Umbilical cord (tissue), 1 donor: ENCODE measurements at regions not wholly inside any gene's neighbourhood (a gene's known extent, or its start where the extent isn't known, plus 50 kb on each side); places are given as distances from the start of the nearest gene placed in this dataset.
"Not testable (repeated sequence)": the region's sequence is repeated elsewhere in the genome, so short reads cannot be mapped to it uniquely, and the experiment has no call there.

Experiments
- DNase-seq: peaks from one replicate; pipeline ENCODE4 v3.0.0-alpha.2; 2015; ENCODE audit warnings: low spot score

- no peak for DNase-seq
These were observed 100.8 kb upstream of the TANK start for GRCh38 chr2:161059388-161059787.

- peak; percentile 32 for DNase-seq
These were observed 98.4 kb upstream of the TANK start for GRCh38 chr2:161061786-161062185.

GRCh38 chr2:161063157-161063945 is 96.9 kb upstream of the TANK start:
- DNase-seq: peak; percentile 94

- DNase-seq: no peak
These were observed 96.3 kb upstream of the TANK start for GRCh38 chr2:161063946-161064306.

- DNase-seq: peak; percentile 31
These were observed 92.3 kb upstream of the TANK start for GRCh38 chr2:161067846-161068350.

GRCh38 chr2:161068670-161069069 is 91.6 kb upstream of the TANK start:
- no peak for DNase-seq

GRCh38 chr2:161070693-161071479 is 89.3 kb upstream of the TANK start:
- DNase-seq: no peak

- DNase-seq: not testable (repeated sequence)
These were observed 87.8 kb upstream of the TANK start for GRCh38 chr2:161072436-161072835.

- no peak for DNase-seq
These were observed 84.5 kb upstream of the TANK start for GRCh38 chr2:161075701-161076100.

- no peak for DNase-seq
These were observed 83.3 kb upstream of the TANK start for GRCh38 chr2:161076936-161077335.

- DNase-seq: peak; percentile 52
These were observed 82.6 kb upstream of the TANK start for GRCh38 chr2:161077367-161078210.

GRCh38 chr2:161078211-161078539 is 82.1 kb upstream of the TANK start:
- no peak for DNase-seq

- no peak for DNase-seq
These were observed 75.1 kb upstream of the TANK start for GRCh38 chr2:161085149-161085548.

- no peak for DNase-seq
These were observed 71.4 kb upstream of the TANK start for GRCh38 chr2:161088658-161089350.

- DNase-seq: no peak
These were observed 69.8 kb upstream of the TANK start for GRCh38 chr2:161090411-161090810.

GRCh38 chr2:161095314-161095713 is 64.9 kb upstream of the TANK start:
- no peak for DNase-seq

GRCh38 chr2:161096336-161096735 is 63.9 kb upstream of the TANK start:
- no peak for DNase-seq

- no peak for DNase-seq
These were observed 63.1 kb upstream of the TANK start for GRCh38 chr2:161097157-161097556.

GRCh38 chr2:161100211-161100895 is 59.9 kb upstream of the TANK start:
- DNase-seq: no peak

GRCh38 chr2:161101406-161101805 is 58.8 kb upstream of the TANK start:
- no peak for DNase-seq
